ENCODE measurements at regions not wholly inside any gene's neighbourhood (a gene's known extent, or its start where the extent isn't known, plus 50 kb on each side); places are given as distances from the start of the nearest gene placed in this dataset.

GRCh38 chr4:97153042-97153441 is 990.2 kb downstream of the STPG2 start:
- H2AFZ ChIP-seq (ENCODE audit: low read depth, low read length): no peak overlapping the region
- FAIRE-seq (no peak), DNase-seq (ENCODE audit: low read depth, low spot score) (peak; percentile 36)
- dilution Hi-C loops (cut with MboI; ENCODE audit: extremely low pct_ligation_motif_present, low sequenced_read_pairs): no loop called here
- no peaks in the 10 kb centered on the region for H3K27me3 ChIP-seq (ENCODE audit: control insufficient read depth in 2 of 2, insufficient read depth in 2 of 2, low read length in 2 of 2)
- no peaks in the 10 kb centered on the region for H3K4me1 ChIP-seq (ENCODE audit: control insufficient read depth, extremely low read depth, insufficient read depth, low read length)
- no peaks in the 10 kb centered on the region for H4K20me1 ChIP-seq (replicated peaks; ENCODE audit: control insufficient read depth, extremely low read depth, insufficient read depth, low read length)
- no peaks in the 10 kb centered on the region for H3K79me2 ChIP-seq (ENCODE audit: control insufficient read depth, insufficient read depth, low read length)
- intact Hi-C loops (cut with micrococcal nuclease): loop anchor here (1.0 to 5.0 kb wide), 2 partner anchors 670 to 1996 kb away; no protein-coding TSS in a partner anchor
- no peak overlapping the region for H3K4me2 ChIP-seq (ENCODE audit: insufficient read depth, low read length)
- no peak overlapping the region for H3K9ac ChIP-seq (replicated peaks; ENCODE audit: extremely low read depth, insufficient read depth, low read length)
- no peaks in the 10 kb centered on the region for H3K9me1 ChIP-seq (replicated peaks; ENCODE audit: control insufficient read depth, extremely low read depth, insufficient read depth, low read length)
- no peaks in the 10 kb centered on the region for H3K9me3 ChIP-seq (replicated peaks; ENCODE audit: control insufficient read depth, insufficient read depth, low read length)
- no peak overlapping the region for H3K27ac ChIP-seq (ENCODE audit: insufficient read depth, low read depth, low read length)
- TF ChIP-seq POLR2A (IDR thresholded peaks at IDR 0.05; ENCODE audit: low read depth, low read length) (no peak), GATA2 (IDR thresholded peaks at IDR 0.05; ENCODE audit: insufficient read depth, insufficient read length, low read depth, low read length) (no peak), JUN (IDR thresholded peaks at IDR 0.05; ENCODE audit: borderline replicate concordance, insufficient read depth, insufficient read length, low read depth) (no peak), FOS (IDR thresholded peaks at IDR 0.05; ENCODE audit: borderline replicate concordance, insufficient read depth, low read length) (no peak)
- TF ChIP-seq, protein P1, sequence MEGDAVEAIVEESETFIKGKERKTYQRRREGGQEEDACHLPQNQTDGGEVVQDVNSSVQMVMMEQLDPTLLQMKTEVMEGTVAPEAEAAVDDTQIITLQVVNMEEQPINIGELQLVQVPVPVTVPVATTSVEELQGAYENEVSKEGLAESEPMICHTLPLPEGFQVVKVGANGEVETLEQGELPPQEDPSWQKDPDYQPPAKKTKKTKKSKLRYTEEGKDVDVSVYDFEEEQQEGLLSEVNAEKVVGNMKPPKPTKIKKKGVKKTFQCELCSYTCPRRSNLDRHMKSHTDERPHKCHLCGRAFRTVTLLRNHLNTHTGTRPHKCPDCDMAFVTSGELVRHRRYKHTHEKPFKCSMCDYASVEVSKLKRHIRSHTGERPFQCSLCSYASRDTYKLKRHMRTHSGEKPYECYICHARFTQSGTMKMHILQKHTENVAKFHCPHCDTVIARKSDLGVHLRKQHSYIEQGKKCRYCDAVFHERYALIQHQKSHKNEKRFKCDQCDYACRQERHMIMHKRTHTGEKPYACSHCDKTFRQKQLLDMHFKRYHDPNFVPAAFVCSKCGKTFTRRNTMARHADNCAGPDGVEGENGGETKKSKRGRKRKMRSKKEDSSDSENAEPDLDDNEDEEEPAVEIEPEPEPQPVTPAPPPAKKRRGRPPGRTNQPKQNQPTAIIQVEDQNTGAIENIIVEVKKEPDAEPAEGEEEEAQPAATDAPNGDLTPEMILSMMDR (IDR thresholded peaks at IDR 0.05; ENCODE audit: extremely low read depth in 1 of 2, insufficient read depth in 1 of 2, low read depth in 1 of 2, low read length in 2 of 2): peak; percentile 9 to 36
- CTCF ChIA-PET: interaction anchor here (0.6 to 2.0 kb wide), 15 partner anchors 10 to 1997 kb away, joined by 3 to 18 read pairs (median 4); no protein-coding TSS in a partner anchor
- H3K4me3 ChIP-seq (replicated peaks in 1 of 3; ENCODE audit: insufficient read depth in 1 of 3, low read depth in 1 of 3, low read length in 3 of 3): no peak overlapping the region
- POLR2A ChIA-PET: no interaction called here
- no TSS peak for BruUV-seq (replicated peaks)
- H3K36me3 ChIP-seq (ENCODE audit: control insufficient read depth in 2 of 2, extremely low read depth in 1 of 2, insufficient read depth in 2 of 2, low read length in 2 of 2): no peaks in the 10 kb centered on the region

DNA sequence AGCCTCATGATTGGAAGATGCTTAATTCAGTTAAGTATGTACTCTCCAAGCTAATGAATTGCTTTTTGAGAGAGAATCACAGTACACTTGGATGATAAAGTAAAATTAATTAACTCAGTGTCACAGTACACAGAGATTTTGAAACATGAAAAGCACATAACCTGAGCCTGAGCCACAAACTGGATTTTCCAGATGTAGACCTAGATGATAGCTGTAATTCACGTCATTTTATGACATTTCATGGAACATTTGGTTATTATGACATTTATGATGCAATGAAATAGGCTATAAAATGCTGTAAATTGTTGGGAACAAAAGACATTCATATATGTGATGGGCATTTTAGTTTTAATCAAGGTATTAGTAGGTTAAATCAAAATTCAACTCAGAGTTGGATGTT is 983.7 kb downstream of the STPG2 start:
- BruUV-seq (replicated peaks): no TSS peak
- dilution Hi-C loops (cut with MboI; ENCODE audit: extremely low pct_ligation_motif_present, low sequenced_read_pairs) (no loop called here), intact Hi-C loops (cut with micrococcal nuclease) (loop anchor here (5.0 kb wide), 1 partner anchor 828 kb away; no protein-coding TSS in a partner anchor)
- DNase-seq (ENCODE audit: low read depth, low spot score) (no peak), FAIRE-seq (no peak)
- Histone ChIP-seq H3K4me1 (ENCODE audit: control insufficient read depth, extremely low read depth, insufficient read depth, low read length) (no peaks in the 10 kb centered on the region), H3K9me1 (replicated peaks; ENCODE audit: control insufficient read depth, extremely low read depth, insufficient read depth, low read length) (no peaks in the 10 kb centered on the region), H3K27ac (ENCODE audit: insufficient read depth, low read depth, low read length) (no peak overlapping the region), H2AFZ (ENCODE audit: low read depth, low read length) (no peak overlapping the region), H3K9ac (replicated peaks; ENCODE audit: extremely low read depth, insufficient read depth, low read length) (no peak overlapping the region), H4K20me1 (replicated peaks; ENCODE audit: control insufficient read depth, extremely low read depth, insufficient read depth, low read length) (no peaks in the 10 kb centered on the region), H3K9me3 (replicated peaks; ENCODE audit: control insufficient read depth, insufficient read depth, low read length) (no peaks in the 10 kb centered on the region), H3K27me3 (ENCODE audit: control insufficient read depth in 2 of 2, insufficient read depth in 2 of 2, low read length in 2 of 2) (no peaks in the 10 kb centered on the region), H3K4me2 (ENCODE audit: insufficient read depth, low read length) (no peak overlapping the region), H3K79me2 (ENCODE audit: control insufficient read depth, insufficient read depth, low read length) (no peaks in the 10 kb centered on the region), H3K36me3 (ENCODE audit: control insufficient read depth in 2 of 2, extremely low read depth in 1 of 2, insufficient read depth in 2 of 2, low read length in 2 of 2) (no peaks in the 10 kb centered on the region), H3K4me3 (replicated peaks in 1 of 3; ENCODE audit: insufficient read depth in 1 of 3, low read depth in 1 of 3, low read length in 3 of 3) (no peak overlapping the region)
- TF ChIP-seq POLR2A (IDR thresholded peaks at IDR 0.05; ENCODE audit: low read depth, low read length) (no peak), JUN (IDR thresholded peaks at IDR 0.05; ENCODE audit: borderline replicate concordance, insufficient read depth, insufficient read length, low read depth) (no peak)
- TF ChIP-seq, protein P1 (IDR thresholded peaks at IDR 0.05; ENCODE audit: extremely low read depth in 1 of 2, insufficient read depth in 1 of 2, low read depth in 1 of 2, low read length in 2 of 2): no peak
- ChIA-PET POLR2A (no interaction called here), CTCF (no interaction called here)
